SH-SY5Y (cell line): ENCODE measurements at regions not wholly inside any gene's neighbourhood (a gene's known extent, or its start where the extent isn't known, plus 50 kb on each side); places are given as distances from the start of the nearest gene placed in this dataset.

Experiments used
- GATA2 ChIP-seq: IDR thresholded peaks from 2 replicates; pipeline ENCODE4 v1.6.1; 2011; ENCODE audit warnings: mild to moderate bottlenecking, low read depth, low read length
- GATA3 ChIP-seq: IDR thresholded peaks from 2 replicates; pipeline ENCODE4 v1.6.1; 2011; ENCODE audit warnings: low read depth, mild to moderate bottlenecking, low read length, moderate library complexity

- TF ChIP-seq GATA3 (no peak), GATA2 (no peak)
Observed at GRCh38 chr9:108478431-108479332, 377.1 kb downstream of the ACTL7B start.
